ENCODE measurements at regions not wholly inside any gene's neighbourhood (a gene's known extent, or its start where the extent isn't known, plus 50 kb on each side); places are given as distances from the start of the nearest gene placed in this dataset.

GRCh38 chr4:4770610-4771009 is 88.9 kb upstream of the MSX1 start:
- DNase-seq (ENCODE audit: low read depth, low spot score), result no peak
- no peak overlapping the region for H3K4me3 ChIP-seq (ENCODE audit: low read depth, low read length)
- in situ Hi-C loops (cut with HindIII; ENCODE audit: low sequenced_read_pairs), result no loop called here
- no peak for TF ChIP-seq CTCF (IDR thresholded peaks at IDR 0.05; ENCODE audit: low read depth, low read length)

- no peak for TF ChIP-seq CTCF (IDR thresholded peaks at IDR 0.05; ENCODE audit: low read depth, low read length)
- in situ Hi-C loops (cut with HindIII; ENCODE audit: low sequenced_read_pairs), result no loop called here
- no peak overlapping the region for H3K4me3 ChIP-seq (ENCODE audit: low read depth, low read length)
- DNase-seq (ENCODE audit: low read depth, low spot score), result peak; percentile 30
Measured at GRCh38 chr4:4766564-4766963, 92.9 kb upstream of the MSX1 start.

- no peak for DNase-seq (ENCODE audit: low read depth, low spot score)
- in situ Hi-C loops (cut with HindIII; ENCODE audit: low sequenced_read_pairs), result no loop called here
- H3K4me3 ChIP-seq (ENCODE audit: low read depth, low read length), result no peak overlapping the region
- no peak for TF ChIP-seq CTCF (IDR thresholded peaks at IDR 0.05; ENCODE audit: low read depth, low read length)
Measured at GRCh38 chr4:4765811-4766210, 93.7 kb upstream of the MSX1 start.

GRCh38 chr4:4764558-4764905 is 94.9 kb upstream of the MSX1 start:
- DNase-seq (ENCODE audit: low read depth, low spot score), result no peak
- in situ Hi-C loops (cut with HindIII; ENCODE audit: low sequenced_read_pairs), result no loop called here
- TF ChIP-seq CTCF (IDR thresholded peaks at IDR 0.05; ENCODE audit: low read depth, low read length), result no peak
- H3K4me3 ChIP-seq (ENCODE audit: low read depth, low read length), result no peak overlapping the region

GRCh38 chr4:4763822-4764557 is 95.5 kb upstream of the MSX1 start:
- TF ChIP-seq CTCF (IDR thresholded peaks at IDR 0.05; ENCODE audit: low read depth, low read length), result no peak
- peak; percentile 44 for DNase-seq (ENCODE audit: low read depth, low spot score)
- no peak overlapping the region for H3K4me3 ChIP-seq (ENCODE audit: low read depth, low read length)
- in situ Hi-C loops (cut with HindIII; ENCODE audit: low sequenced_read_pairs), result no loop called here

GRCh38 chr4:4762909-4763821 is 96.3 kb upstream of the MSX1 start:
- H3K4me3 ChIP-seq (ENCODE audit: low read depth, low read length), result no peak overlapping the region
- TF ChIP-seq CTCF (IDR thresholded peaks at IDR 0.05; ENCODE audit: low read depth, low read length), result no peak
- DNase-seq (ENCODE audit: low read depth, low spot score), result peak; percentile 86
- in situ Hi-C loops (cut with HindIII; ENCODE audit: low sequenced_read_pairs), result no loop called here

All from astrocyte of the spinal cord (primary cell).